ENCODE measurements at regions not wholly inside any gene's neighbourhood (a gene's known extent, or its start where the extent isn't known, plus 50 kb on each side); places are given as distances from the start of the nearest gene placed in this dataset.

DNA sequence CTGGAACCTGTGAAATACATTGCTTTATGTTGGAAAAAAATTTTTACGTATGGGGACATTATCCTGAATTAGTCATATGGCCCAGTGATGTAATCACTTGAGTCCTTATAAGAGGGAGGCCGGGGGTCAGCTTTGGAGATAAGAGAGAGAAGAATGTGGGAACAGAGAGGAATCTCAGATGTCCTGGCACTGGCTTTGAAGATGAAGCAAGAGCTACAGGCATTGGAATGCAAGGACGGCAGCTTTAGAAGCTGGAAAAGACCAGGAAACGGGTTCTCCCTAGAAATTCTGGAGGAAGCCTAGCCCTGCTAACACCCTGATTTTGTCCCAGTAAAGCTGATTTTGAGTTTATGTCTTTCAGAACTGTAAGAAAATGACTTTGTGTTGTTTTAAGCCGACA is 1129.9 kb upstream of the GYPC start:
- no peak for DNase-seq

DNA sequence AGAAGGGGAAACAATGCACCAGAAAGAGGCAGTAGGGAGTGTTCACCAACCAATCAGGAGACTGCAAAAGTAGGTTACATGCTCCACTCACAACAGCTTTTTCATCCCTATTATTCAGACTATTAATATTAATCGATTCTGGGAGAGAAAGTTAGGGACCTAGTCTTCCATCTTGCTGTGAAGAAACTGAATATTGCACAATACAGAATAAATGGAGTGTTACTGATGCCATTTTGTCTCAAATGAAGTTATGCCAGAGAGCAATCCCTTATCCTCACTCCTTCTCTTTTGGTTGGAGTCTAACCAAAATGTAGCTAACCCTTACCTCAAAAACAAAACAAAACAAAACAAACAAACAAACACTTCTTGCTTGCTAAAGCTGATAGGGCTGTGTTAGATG is 1120.9 kb upstream of the GYPC start:
- no peak for DNase-seq

DNA sequence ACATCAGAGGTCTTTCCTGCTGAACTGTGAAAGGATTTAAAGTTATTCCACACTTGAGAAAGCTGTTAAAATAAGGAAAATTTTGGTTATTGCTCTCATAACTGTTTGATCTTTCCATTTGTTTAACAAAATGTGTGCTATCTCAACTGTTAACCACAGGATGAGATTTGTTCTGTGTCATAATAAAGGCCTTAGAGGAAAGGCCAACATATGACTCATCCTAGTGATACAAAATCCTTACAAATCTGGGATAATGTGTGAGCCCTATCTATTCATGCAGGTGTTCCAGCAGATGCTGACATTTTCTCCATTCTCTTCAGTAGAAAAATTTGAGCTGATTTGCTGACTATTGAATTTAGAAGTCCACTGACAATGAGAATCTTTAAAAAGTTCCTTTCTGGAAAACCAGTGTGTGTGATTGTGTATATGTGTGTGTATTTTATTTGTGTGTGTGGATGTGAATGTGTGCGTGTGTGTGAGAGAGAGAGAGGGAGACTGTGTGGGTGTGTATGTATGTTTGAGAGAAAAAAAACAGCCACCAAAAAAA is 1111.9 kb upstream of the GYPC start:
- no peak for DNase-seq

DNA sequence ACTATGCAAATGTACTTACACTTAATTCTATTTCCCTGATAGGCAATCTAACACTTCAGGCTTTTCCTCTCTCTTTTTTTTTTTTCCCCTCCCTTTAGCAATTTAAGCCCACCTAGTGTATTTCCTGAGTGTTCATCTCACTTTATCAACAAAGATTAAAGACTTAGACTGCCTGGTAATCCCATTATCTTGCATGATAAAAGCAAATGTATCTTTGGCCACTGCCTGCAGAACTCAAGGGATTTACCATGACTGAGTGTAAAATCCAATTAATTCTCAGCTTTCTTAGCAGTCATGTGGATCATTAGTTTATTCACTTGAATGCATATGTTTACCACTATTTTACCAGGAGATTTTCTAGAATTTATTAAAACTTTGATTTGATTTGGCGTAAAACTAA is 1102.2 kb upstream of the GYPC start:
- DNase-seq = no peak

DNA sequence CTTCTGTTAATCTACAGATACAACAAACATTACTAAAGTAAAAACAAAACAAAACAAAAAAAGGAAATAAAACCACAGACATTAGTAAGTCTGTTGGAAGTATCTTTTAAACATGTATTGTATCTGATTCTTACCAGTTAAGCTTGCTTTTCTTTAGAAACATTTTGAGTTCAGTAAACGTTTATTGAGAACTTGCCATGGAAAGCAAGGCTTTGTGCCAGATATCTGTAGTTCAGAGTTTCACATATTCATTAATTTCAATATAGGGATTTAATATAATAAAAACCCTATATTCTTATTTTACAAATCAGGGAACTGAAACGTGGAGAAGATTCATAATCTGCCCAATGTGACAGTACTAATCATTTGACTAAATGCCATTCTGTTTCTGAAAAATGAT is 1101.0 kb upstream of the GYPC start:
- DNase-seq = no peak

DNA sequence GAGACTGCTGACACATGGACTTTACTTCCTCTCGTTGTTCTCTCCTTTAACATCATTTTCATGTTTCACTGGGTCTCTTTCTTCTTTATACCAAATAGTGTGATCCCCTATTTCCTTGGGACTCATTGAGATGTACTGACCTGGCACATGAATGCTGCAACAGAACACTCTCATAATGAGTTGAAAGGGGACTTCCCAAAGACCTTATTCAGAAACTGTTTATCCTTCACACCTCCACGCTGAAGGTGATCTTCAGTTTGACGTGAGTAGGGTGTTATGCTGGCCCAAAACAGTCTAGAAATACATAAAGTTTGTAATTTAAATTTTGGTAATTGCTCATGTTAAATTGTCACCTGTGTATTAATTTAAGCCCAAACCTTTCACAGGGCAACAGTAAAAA is 1096.8 kb upstream of the GYPC start:
- no peak for DNase-seq

DNA sequence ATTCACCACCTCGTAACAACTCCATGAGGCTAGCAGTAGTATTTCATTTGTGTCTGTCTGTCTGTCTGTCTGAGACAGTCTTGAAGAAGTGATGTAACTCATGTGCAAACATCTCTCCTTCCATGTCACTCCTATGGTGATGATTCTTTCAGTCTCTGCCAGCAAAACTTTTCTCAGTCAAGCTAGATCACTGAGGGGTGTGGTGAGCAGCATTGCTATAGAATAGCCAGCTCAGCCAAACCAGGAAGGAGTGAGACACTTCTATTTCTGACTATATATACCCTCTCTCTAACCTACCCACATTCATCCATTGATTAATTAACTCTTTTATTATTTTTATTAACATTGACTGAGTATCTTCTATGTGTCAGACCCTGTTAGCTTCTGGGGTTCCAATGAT is 1095.1 kb upstream of the GYPC start:
- no peak for DNase-seq

DNA sequence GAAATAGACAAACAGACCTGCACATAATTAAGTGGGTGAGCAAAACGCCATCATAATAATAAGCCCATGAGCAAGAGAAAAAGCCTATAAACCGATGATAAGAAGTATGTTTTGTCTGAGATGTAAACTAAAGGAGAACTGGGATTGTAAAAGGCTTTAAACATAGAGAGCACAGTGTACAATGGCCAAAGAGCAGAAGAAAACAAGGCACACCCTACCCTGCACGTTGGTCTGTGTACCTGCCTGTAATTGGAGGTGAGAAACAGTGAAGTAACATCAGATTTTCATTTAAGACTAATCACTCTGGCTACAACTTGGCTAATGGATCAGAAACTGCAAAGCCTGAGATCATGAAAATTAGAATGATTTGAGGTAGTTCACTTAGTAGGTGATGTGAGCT is 1094.7 kb upstream of the GYPC start:
- no peak for DNase-seq

DNA sequence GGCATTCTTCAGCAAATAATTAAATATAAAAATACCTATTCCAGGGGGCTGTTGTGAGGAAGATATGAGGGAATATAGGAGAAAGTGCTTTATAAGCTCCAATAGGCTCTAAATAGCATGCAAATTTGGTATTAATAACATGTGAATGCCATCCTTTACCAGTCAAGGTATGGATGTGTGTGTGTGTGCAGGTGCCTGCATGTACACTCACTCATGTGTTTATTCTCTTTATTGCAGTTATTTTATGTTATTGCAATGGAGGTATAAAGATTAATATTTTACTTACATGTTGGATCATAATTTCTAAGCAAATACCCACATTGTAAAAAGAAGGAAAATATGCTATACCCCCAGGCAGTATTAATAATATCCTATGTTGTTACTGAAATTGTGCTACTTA is 1093.0 kb upstream of the GYPC start:
- DNase-seq = no peak

DNA sequence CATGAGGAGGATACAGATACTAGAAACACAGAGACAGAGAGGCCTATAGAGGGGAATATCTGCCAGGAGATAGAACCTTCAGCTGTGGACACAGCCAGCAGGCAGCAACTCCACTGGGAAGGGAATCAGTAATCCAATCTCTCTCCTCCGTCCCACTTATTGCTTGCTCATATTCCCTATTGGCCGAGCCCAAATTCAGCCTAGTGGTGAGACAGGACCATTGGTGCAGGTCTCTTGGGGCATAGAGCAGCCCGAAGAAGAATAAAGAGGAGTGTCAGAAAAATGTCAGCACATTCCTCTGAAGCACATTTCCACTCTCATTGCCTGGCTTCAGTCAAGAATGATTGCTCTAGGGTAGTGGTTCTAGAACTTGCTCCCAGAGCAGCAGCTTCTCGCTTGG is 1091.5 kb upstream of the GYPC start:
- no peak for DNase-seq

DNA sequence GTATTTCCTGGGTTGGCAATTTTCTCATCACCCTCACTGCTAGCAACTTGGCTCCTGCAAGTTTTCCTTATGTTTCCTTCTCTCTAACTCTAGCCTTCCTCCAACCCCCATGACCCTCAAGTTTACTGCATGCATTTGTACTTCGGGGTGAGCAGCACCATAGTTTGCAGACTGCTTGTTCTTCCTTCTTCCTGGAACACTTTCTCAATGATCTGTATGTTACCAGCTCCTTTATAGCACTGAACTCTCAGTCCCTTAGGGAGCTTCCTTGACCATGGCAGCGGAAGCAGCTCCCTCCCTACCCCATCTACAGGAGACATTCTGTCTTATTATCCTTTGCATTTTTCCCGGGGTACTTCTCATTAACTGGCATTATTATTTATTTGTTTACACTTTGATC is 1089.5 kb upstream of the GYPC start:
- DNase-seq = no peak

DNA sequence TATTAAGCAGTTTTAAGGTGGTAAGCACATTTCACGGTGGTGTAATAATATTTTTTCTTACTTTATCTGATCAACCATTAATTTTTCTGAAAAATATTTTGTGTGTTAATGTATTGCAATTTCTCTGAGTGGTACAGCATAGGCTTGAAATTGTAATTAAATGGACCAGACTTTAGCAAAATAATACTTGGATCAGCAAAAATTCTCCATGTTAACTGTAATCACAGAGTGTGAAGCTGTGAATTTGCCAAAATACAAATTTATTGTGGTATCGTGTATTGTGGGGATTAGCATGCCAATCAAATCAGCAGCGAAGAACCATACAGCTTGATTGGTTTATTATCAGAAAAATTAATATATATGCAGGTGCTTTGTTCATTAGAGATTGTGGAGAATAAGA is 1088.9 kb upstream of the GYPC start:
- DNase-seq = no peak

DNA sequence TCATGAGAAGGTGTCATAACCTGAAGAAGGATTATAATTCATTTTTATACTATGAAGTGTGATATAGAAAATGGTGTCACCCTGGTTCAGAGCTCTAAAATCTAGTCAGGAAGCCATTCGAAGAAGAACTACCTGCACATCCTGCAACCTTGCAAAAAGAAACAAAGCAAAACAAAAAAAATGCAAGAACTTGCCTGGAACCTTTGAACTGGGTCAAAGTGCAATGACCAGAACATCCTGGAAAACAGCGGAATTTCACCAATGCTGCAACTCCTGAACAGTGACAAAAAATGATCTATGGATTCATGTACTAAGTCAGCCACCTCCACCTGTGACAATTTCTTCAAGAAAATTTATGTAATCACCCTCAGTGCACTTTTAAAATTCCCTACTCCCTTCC is 1083.3 kb upstream of the GYPC start:
- no peak for DNase-seq

DNA sequence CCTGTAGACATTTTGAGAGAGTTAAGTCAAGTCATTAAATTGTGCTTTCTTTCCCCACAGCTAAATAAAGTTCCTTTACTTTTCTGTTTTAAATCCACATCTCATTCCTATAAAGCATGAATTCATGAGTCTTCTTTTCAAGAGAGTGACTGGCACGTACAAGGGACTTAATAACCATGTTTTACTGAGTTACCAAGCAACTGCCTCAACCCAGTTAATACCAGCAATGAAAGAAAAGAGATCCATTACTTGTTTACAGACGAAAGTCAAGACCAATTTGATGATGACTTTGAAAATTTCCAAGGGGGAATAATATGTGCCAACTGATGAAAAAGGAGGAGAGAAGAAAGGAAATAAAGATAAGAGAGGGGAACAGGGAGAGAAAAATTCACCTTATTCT is 1082.5 kb upstream of the GYPC start:
- no peak for DNase-seq

DNA sequence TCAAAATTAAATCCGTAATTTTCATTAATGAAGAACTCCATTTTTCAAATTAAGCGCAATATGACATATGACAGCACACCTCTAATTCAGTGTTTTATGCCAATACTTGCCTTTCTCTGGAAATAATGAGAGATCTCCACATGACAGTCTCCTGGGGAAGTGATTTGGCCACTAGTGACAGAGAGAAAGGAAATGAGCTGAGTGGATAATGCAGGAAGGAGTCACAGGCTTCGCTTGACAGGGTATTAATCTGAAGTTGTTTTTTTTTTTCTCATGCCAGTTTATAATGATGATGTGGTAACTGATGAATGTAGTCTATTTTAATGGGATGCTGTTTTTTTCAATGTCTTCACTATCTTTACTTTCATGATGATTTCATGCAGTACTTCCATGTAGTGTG is 1079.4 kb upstream of the GYPC start:
- no peak for DNase-seq

DNA sequence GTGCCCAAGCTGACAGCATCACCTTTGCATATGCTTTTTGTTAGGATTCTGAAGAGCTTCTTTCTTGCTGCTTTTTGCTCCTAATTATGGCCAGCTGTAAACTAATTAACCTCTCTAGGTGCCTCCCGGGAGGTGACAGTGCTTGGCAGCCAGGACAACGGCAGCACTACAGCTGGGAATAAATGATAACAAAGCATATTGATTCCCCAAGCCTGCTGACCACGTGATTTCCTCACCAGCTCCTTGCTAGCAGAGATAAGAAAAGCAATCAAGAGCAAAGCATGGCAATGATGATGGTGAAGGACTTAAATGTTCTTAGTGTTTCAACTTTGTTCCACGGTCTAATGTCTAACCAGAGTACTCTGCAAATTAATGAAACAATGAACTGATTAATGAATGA is 1074.4 kb upstream of the GYPC start:
- no peak for DNase-seq

DNA sequence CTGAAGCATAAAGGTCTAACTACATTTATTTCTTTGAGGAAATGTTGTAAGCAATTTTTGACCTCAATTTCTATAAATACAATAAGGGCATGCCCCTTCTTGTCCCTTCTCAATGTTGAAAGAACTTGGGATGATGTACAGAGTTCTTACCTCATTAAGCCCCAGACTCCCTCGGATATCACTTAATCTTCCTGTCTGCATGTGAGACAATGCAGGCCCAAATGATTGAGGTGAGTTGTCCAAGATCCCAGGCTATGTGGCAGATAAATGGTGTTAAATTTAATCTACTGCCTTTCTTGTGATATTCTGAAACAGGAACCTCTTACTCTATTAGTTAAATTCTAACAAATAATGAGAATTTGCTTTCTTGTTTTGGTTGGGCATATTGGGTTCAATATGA is 1073.4 kb upstream of the GYPC start:
- no peak for DNase-seq

DNA sequence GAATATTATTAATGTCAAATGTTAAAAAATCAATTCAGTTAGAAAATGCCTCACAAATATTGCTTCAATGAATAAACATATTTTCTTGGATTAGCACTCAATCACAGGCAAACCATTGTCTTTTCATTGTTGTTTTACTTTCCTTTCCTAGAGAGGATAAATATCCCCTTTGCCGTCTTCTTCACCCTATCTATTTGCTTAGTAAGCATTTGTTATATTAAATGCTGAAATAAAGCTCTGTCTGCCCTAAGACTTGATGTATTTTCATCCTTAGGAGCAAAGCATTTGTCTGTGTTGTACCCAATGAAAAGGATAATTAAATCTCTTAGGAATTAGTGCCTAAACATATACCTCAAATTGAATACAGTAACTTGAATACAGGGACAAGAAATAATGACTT is 1071.2 kb upstream of the GYPC start:
- no peak for DNase-seq

DNA sequence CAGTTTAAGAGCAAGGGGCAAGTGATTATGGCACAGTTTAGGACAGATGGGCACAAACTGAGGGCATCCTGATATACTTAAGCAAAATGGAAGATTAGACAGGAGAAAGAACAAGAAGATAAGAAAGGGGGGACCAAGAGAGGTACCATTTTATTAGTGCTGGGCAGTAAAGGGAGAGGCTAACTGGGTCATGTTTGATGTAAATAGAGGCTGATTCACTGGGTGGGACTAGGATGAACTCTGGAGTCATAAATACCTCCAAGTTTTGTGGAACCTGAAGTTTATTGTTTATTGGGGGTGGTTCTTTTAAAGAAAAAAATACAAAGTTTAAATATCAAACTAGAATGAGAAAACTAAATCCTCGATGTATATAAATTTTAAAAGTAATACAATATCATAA is 1067.2 kb upstream of the GYPC start:
- no peak for DNase-seq

DNA sequence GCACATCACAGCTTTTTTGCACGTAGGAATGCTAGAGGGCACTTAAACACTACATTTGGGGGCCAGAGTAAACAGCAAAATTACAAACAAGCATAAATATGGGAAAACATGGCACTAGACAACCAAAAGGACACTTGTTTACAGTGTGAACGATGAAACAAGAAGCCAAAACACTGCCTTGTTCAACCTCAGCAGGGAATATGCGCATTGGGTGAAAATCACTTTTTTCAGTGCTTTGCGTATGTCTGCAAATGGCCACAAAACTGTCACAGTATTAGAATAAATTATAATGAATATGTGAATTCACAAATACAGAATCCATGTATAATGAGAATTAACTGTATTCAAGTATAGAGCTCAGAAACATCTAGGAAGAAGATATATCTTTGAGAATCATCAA is 1064.0 kb upstream of the GYPC start:
- no peak for DNase-seq

DNA sequence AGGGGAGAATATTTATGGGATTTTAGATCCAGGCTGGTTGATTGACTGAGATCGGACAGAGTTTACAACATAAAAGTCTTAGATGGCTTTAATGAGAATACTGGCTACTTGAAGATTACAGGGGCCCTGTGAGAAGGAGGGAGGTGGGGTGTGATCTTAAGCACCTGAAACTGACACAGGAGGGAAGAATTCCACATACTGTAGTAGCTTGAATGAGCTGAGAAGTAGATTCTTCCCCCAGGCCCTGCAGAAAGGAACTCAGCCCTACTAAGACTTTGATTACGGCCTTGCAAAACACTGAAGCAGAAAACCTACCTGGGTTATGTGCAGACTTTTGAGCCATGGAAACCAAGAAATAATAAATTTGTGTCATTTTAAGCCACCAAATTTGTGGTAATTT is 1062.9 kb upstream of the GYPC start:
- DNase-seq = no peak

DNA sequence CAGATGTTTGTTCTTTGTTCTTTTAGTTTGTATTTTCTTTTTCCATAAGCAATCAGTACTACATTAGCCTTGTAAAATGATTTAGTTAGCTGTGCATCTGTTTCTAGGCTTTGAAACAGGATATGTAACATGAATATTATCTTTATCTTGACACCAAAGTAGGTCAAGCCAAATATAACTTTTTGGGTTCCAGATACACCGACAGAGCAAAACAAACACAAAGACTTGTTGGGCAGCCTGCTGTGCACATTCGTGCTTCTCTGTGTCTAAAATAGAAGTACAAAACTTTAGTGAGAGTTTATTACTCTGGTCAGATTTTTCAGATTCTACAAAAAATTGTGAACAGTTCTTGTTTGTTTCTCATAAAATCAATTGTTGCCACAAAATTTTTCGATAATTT is 1059.3 kb upstream of the GYPC start:
- DNase-seq = no peak

DNA sequence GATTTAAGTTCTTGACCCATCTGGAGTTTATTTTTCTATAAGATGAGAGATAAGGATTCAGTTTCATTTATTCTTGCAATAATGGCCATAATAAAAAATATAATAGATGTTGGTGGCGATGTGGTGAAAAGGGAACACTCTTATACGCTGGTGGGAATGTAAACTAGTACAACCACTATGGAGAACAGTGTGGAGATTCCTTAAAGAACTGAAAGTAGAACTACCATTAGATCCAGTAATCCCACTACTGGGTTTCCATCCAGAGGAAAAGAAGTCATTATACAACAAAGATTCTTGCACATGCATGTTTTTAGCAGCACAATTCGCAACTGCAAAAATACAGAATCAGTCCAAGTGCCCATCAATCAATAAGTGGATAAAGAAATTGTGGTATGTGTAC is 1040.5 kb upstream of the GYPC start:
- no peak for DNase-seq

DNA sequence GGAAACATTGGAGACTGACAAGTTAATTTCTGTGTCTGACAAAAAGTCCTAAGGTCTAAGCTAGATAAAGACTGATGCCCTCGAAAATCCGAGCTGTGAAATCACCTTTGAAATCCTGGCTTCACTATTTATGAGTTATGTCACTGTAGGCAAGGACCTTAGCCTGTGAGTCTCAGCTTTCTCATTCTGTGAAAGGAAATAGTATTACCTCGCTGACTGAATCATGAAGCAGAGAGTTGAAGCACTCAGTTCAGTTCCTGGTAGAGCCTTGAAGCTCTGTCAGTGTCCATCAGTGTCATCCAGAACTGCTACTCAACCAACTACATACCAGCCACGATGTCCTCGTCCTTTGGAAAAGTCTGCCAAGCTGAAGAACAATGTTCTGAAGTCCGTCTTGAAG is 1025.6 kb upstream of the GYPC start:
- no peak for DNase-seq

DNA sequence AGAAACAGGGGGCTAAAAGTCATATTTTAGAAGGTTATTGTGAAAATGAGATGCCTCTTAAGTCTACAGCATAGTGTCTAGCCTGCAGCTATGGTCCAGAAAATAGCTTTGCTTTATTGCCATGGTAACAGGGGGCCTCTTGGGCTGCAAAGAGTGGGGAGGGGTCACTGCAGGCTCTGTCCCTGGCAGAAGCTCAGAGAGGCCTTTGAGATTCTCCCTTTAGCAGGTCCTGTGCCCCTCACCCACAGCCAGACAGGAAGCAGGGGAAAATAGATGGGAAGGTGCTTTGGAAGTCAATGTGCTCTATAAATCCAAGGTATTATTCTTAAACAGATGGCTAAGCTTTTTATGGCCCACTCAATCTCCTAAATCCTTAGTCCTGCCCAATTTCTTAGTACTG is 1021.3 kb upstream of the GYPC start:
- DNase-seq = no peak

DNA sequence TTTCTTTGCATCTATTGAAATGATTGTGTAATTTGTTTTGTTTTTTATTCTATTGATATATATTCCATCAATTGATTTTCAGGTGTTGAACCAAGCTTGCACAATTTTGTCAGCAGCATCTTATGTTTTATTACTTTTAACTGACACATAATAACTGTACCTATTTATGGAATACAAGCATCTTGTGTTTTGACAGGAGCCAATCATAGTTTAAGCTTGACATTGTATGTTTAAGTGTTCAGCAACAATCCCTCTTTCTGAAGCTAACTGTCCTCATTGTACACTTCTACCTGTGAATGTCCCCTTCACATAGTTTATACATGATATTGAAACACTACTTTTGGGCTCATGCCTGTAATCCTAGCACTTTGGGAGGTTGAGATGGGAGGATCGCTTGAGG is 1017.6 kb upstream of the GYPC start:
- DNase-seq = no peak

Data from stimulated activated CD4-positive, alpha-beta T cell treated with anti-CD3 and anti-CD28 coated beads, Interleukin-4, amount 100 ng/mL, for 1 hour (primary cell).